ENCODE measurements at regions not wholly inside any gene's neighbourhood (a gene's known extent, or its start where the extent isn't known, plus 50 kb on each side); places are given as distances from the start of the nearest gene placed in this dataset.

GRCh38 chr21:14886001-14886400 lies 178.8 kb downstream of the NRIP1 start (continued):
- TF ChIP-seq BRCA1 (IDR thresholded peaks at IDR 0.05; ENCODE audit: low read depth, low read length) = no peak
- no peak for TF ChIP-seq CTCF (IDR thresholded peaks at IDR 0.05 in 2 of 3, conservative IDR thresholded peaks at IDR 0.05 in 1 of 3; ENCODE audit: control insufficient read depth in 2 of 3, extremely low read depth in 1 of 3, insufficient read depth in 1 of 3, low read depth in 3 of 3, low read length in 3 of 3)
- no peak for TF ChIP-seq HDAC2 (IDR thresholded peaks at IDR 0.05)
- no peak for TF ChIP-seq ZNF384 (IDR thresholded peaks at IDR 0.05; ENCODE audit: borderline replicate concordance, low read depth, low read length)
- TF ChIP-seq NBN (IDR thresholded peaks at IDR 0.05) = no peak
- TF ChIP-seq SKIL (IDR thresholded peaks at IDR 0.05; ENCODE audit: low read depth, poor library complexity, severe bottlenecking) = no peak
- TF ChIP-seq BCL3 (IDR thresholded peaks at IDR 0.05; ENCODE audit: borderline replicate concordance, insufficient read depth, low read depth, low read length, poor library complexity, severe bottlenecking) = no peak
- no peak for TF ChIP-seq ZNF274 (IDR thresholded peaks at IDR 0.05; ENCODE audit: insufficient read depth, insufficient read length)
- no peak for TF ChIP-seq CUX1 (IDR thresholded peaks at IDR 0.05; ENCODE audit: insufficient replicate concordance, low read depth, low read length)
